ENCODE measurements at regions not wholly inside any gene's neighbourhood (a gene's known extent, or its start where the extent isn't known, plus 50 kb on each side); places are given as distances from the start of the nearest gene placed in this dataset.

- no peaks in the 10 kb centered on the region for H3K27me3 ChIP-seq (ENCODE audit: control insufficient read depth, insufficient read depth, low read length)
- no peak for TF ChIP-seq CTCF (IDR thresholded peaks at IDR 0.05)
- intact Hi-C loops (cut with micrococcal nuclease) = no loop called here
- H3K27ac ChIP-seq (ENCODE audit: low read length) = no peak overlapping the region
- peaks cover 30 to 39% of the 10 kb centered on the region in 2 donors for H3K4me1 Mint-ChIP-seq
- no peak overlapping the region for H3K4me3 Mint-ChIP-seq
- no peaks in the 10 kb centered on the region for H3K36me3 ChIP-seq (ENCODE audit: control insufficient read depth, insufficient read depth, low read length)
- H3K4me3 ChIP-seq (ENCODE audit: low read length) = no peak overlapping the region
- no peak overlapping the region for H3K27ac Mint-ChIP-seq
- DNase-seq (peak in 1 of 2 donors; percentile 15), ATAC-seq (peak in 2 of 3 donors; percentile 21 to 45)
- H3K9me3 ChIP-seq (ENCODE audit: control insufficient read depth, insufficient read depth, low read length) = no peaks in the 10 kb centered on the region
- peaks cover 8 to 12% of the 10 kb centered on the region in 2 donors for H3K27me3 Mint-ChIP-seq (ENCODE audit: low read depth in 2 of 2)
- peaks cover 19% of the 10 kb centered on the region for H3K4me1 ChIP-seq (ENCODE audit: control insufficient read depth, insufficient read depth, low read length)
- 32% methylated on average over 2 of the region's 2 CpGs for WGBS (ENCODE audit: insufficient coverage)
- H3K36me3 Mint-ChIP-seq = no peaks in the 10 kb centered on the region
- H3K9me3 Mint-ChIP-seq = no peaks in the 10 kb centered on the region
Observed at GRCh38 chr2:196289000-196289399, 117.6 kb upstream of the STK17B start.

DNA sequence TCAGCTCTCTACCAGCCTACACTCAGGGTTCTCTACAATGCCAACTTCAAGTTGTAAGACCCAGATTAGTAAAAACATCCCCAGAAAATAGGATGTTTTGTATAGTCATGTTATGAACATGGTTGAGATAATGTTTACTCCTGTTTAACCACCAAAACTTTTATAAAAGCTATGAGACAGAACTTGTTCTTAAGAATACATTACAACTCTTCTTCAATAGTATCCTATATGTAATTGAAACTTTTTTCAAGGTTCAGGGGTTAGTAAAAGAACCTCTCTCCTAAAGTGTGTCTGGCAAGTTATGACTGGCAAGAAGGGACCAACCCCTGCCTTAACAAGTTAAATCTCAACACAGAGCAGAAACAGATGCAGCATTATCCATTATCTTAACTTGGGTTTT, 118.8 kb upstream of the STK17B start:
- H3K4me1 ChIP-seq (ENCODE audit: control insufficient read depth, insufficient read depth, low read length) = peaks cover 19% of the 10 kb centered on the region
- H3K36me3 ChIP-seq (ENCODE audit: control insufficient read depth, insufficient read depth, low read length) = no peaks in the 10 kb centered on the region
- ATAC-seq (no peak), DNase-seq (no peak)
- H3K9me3 ChIP-seq (ENCODE audit: control insufficient read depth, insufficient read depth, low read length) = no peaks in the 10 kb centered on the region
- Mint-ChIP-seq H3K36me3 (no peaks in the 10 kb centered on the region), H3K4me1 (peaks cover 30 to 39% of the 10 kb centered on the region in 2 donors), H3K9me3 (no peaks in the 10 kb centered on the region), H3K27ac (no peak overlapping the region), H3K27me3 (ENCODE audit: low read depth in 2 of 2) (peaks cover 8 to 11% of the 10 kb centered on the region in 2 donors), H3K4me3 (no peak overlapping the region)
- no peak overlapping the region for H3K4me3 ChIP-seq (ENCODE audit: low read length)
- H3K27ac ChIP-seq (ENCODE audit: low read length) = no peak overlapping the region
- intact Hi-C loops (cut with micrococcal nuclease) = no loop called here
- H3K27me3 ChIP-seq (ENCODE audit: control insufficient read depth, insufficient read depth, low read length) = no peaks in the 10 kb centered on the region
- no peak for TF ChIP-seq CTCF (IDR thresholded peaks at IDR 0.05)

DNA sequence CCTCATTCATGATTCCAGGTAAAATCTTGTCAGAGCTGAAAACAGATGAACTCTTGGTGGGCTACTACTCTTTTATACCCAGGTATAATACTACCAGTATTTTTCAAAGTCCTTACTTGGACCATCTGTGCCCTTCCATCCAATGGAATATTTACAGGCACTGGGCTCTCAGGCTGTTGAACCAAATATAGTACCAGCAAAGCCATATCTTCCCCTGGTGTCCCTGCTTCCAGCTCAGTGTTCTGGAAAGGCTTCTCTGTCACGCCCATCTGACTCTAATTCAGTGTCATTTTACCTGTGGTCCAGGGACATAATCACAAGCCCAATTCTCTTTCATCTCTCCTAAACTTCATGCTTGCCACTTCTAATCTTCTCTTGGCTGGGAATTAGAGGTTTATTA, 119.2 kb upstream of the STK17B start:
- Histone ChIP-seq H3K9me3 (ENCODE audit: control insufficient read depth, insufficient read depth, low read length) (no peaks in the 10 kb centered on the region), H3K4me1 (ENCODE audit: control insufficient read depth, insufficient read depth, low read length) (peaks cover 19% of the 10 kb centered on the region), H3K27me3 (ENCODE audit: control insufficient read depth, insufficient read depth, low read length) (no peaks in the 10 kb centered on the region), H3K36me3 (ENCODE audit: control insufficient read depth, insufficient read depth, low read length) (no peaks in the 10 kb centered on the region), H3K27ac (ENCODE audit: low read length) (no peak overlapping the region), H3K4me3 (ENCODE audit: low read length) (no peak overlapping the region)
- Mint-ChIP-seq H3K27ac (no peak overlapping the region), H3K9me3 (no peaks in the 10 kb centered on the region), H3K36me3 (no peaks in the 10 kb centered on the region), H3K4me1 (peaks cover 30 to 39% of the 10 kb centered on the region in 2 donors), H3K4me3 (no peak overlapping the region), H3K27me3 (ENCODE audit: low read depth in 2 of 2) (peaks cover 5 to 8% of the 10 kb centered on the region in 2 donors)
- TF ChIP-seq CTCF (IDR thresholded peaks at IDR 0.05) = no peak
- 100% methylated on average over 1 of the region's 1 CpG for WGBS (ENCODE audit: insufficient coverage)
- DNase-seq (no peak), ATAC-seq (no peak)
- intact Hi-C loops (cut with micrococcal nuclease) = no loop called here

- Mint-ChIP-seq H3K36me3 (no peaks in the 10 kb centered on the region), H3K27me3 (ENCODE audit: low read depth in 2 of 2) (peaks cover 0 to 5% of the 10 kb centered on the region in 2 donors), H3K4me3 (no peak overlapping the region), H3K4me1 (peaks cover 30 to 39% of the 10 kb centered on the region in 2 donors), H3K27ac (no peak overlapping the region), H3K9me3 (no peaks in the 10 kb centered on the region)
- intact Hi-C loops (cut with micrococcal nuclease) = no loop called here
- TF ChIP-seq CTCF (IDR thresholded peaks at IDR 0.05) = no peak
- Histone ChIP-seq H3K4me1 (ENCODE audit: control insufficient read depth, insufficient read depth, low read length) (peaks cover 19% of the 10 kb centered on the region), H3K36me3 (ENCODE audit: control insufficient read depth, insufficient read depth, low read length) (no peaks in the 10 kb centered on the region), H3K27me3 (ENCODE audit: control insufficient read depth, insufficient read depth, low read length) (no peaks in the 10 kb centered on the region), H3K9me3 (ENCODE audit: control insufficient read depth, insufficient read depth, low read length) (no peaks in the 10 kb centered on the region), H3K4me3 (ENCODE audit: low read length) (no peak overlapping the region), H3K27ac (ENCODE audit: low read length) (no peak overlapping the region)
- ATAC-seq (peak in 1 of 3 donors; percentile 11), DNase-seq (no peak)
- 76% methylated on average over 2 of the region's 2 CpGs for WGBS (ENCODE audit: insufficient coverage)
Observed at GRCh38 chr2:196291426-196291825, 120.0 kb upstream of the STK17B start.
